Mononuclear cell (primary cell): ENCODE measurements at regions not wholly inside any gene's neighbourhood (a gene's known extent, or its start where the extent isn't known, plus 50 kb on each side); places are given as distances from the start of the nearest gene placed in this dataset.

ENCODE experiments used
- H3K27me3 ChIP-seq: 2 replicates; pipeline ENCODE4 v1.6.0; 2011; ENCODE audit warnings: low read length, control low read depth; ENCODE audit not compliant: insufficient read depth
- H3K4me1 ChIP-seq: 2 replicates; pipeline ENCODE4 v1.5.1; 2011; ENCODE audit warnings: mild to moderate bottlenecking, low read length, control low read depth; ENCODE audit not compliant: insufficient read depth
- H3K4me3 ChIP-seq: 2 replicates; pipeline ENCODE4 v1.5.1; 2011; ENCODE audit warnings: mild to moderate bottlenecking, low read length, moderate library complexity
- H3K9me3 ChIP-seq: 2 replicates; pipeline ENCODE4 v1.5.1; 2011; ENCODE audit warnings: low read depth, mild to moderate bottlenecking, control low read depth, low read length

GRCh38 chr11:112485280-112485679 lies 224.6 kb upstream of the PLET1 start:
- no peaks in the 10 kb centered on the region for H3K27me3 ChIP-seq
- peaks cover 4% of the 10 kb centered on the region for H3K4me1 ChIP-seq
- H3K4me3 ChIP-seq = no peak overlapping the region
- H3K9me3 ChIP-seq = no peaks in the 10 kb centered on the region

- H3K9me3 ChIP-seq = no peaks in the 10 kb centered on the region
- H3K4me3 ChIP-seq = no peak overlapping the region
- no peaks in the 10 kb centered on the region for H3K4me1 ChIP-seq
- no peaks in the 10 kb centered on the region for H3K27me3 ChIP-seq
Measured at GRCh38 chr11:112497826-112498225, 237.2 kb upstream of the PLET1 start.

GRCh38 chr11:112498701-112499100 lies 238.0 kb upstream of the PLET1 start:
- Histone ChIP-seq H3K4me1 (no peaks in the 10 kb centered on the region), H3K9me3 (no peaks in the 10 kb centered on the region), H3K27me3 (no peaks in the 10 kb centered on the region), H3K4me3 (no peak overlapping the region)

GRCh38 chr11:112499153-112499880 lies 238.7 kb upstream of the PLET1 start:
- Histone ChIP-seq H3K9me3 (no peaks in the 10 kb centered on the region), H3K4me1 (no peaks in the 10 kb centered on the region), H3K27me3 (no peaks in the 10 kb centered on the region), H3K4me3 (no peak overlapping the region)

- H3K4me1 ChIP-seq = no peaks in the 10 kb centered on the region
- no peaks in the 10 kb centered on the region for H3K27me3 ChIP-seq
- H3K4me3 ChIP-seq = no peak overlapping the region
- H3K9me3 ChIP-seq = no peaks in the 10 kb centered on the region
Measured at GRCh38 chr11:112499881-112500204, 239.2 kb upstream of the PLET1 start.

GRCh38 chr11:112503410-112503809 lies 242.8 kb upstream of the PLET1 start:
- Histone ChIP-seq H3K27me3 (no peaks in the 10 kb centered on the region), H3K9me3 (no peaks in the 10 kb centered on the region), H3K4me1 (no peaks in the 10 kb centered on the region), H3K4me3 (no peak overlapping the region)

- H3K9me3 ChIP-seq = no peaks in the 10 kb centered on the region
- no peaks in the 10 kb centered on the region for H3K4me1 ChIP-seq
- no peak overlapping the region for H3K4me3 ChIP-seq
- H3K27me3 ChIP-seq = no peaks in the 10 kb centered on the region
Measured at GRCh38 chr11:112504056-112504455, 243.4 kb upstream of the PLET1 start.

GRCh38 chr11:112506852-112507251 lies 246.2 kb upstream of the PLET1 start:
- Histone ChIP-seq H3K9me3 (no peaks in the 10 kb centered on the region), H3K27me3 (no peaks in the 10 kb centered on the region), H3K4me1 (no peaks in the 10 kb centered on the region), H3K4me3 (no peak overlapping the region)

GRCh38 chr11:112507281-112507680 lies 246.6 kb upstream of the PLET1 start:
- Histone ChIP-seq H3K4me3 (no peak overlapping the region), H3K27me3 (no peaks in the 10 kb centered on the region), H3K9me3 (no peaks in the 10 kb centered on the region), H3K4me1 (no peaks in the 10 kb centered on the region)

GRCh38 chr11:112508750-112509149 lies 248.1 kb upstream of the PLET1 start:
- H3K27me3 ChIP-seq = no peaks in the 10 kb centered on the region
- no peaks in the 10 kb centered on the region for H3K9me3 ChIP-seq
- H3K4me3 ChIP-seq = no peak overlapping the region
- H3K4me1 ChIP-seq = no peaks in the 10 kb centered on the region

GRCh38 chr11:112509300-112509699 lies 248.6 kb upstream of the PLET1 start:
- H3K4me1 ChIP-seq = peaks cover 3% of the 10 kb centered on the region
- no peaks in the 10 kb centered on the region for H3K9me3 ChIP-seq
- no peaks in the 10 kb centered on the region for H3K27me3 ChIP-seq
- no peak overlapping the region for H3K4me3 ChIP-seq

GRCh38 chr11:112511271-112511670 lies 250.6 kb upstream of the PLET1 start:
- Histone ChIP-seq H3K9me3 (no peaks in the 10 kb centered on the region), H3K4me3 (no peak overlapping the region), H3K4me1 (peaks cover 3% of the 10 kb centered on the region), H3K27me3 (no peaks in the 10 kb centered on the region)

- H3K4me3 ChIP-seq = no peak overlapping the region
- no peaks in the 10 kb centered on the region for H3K9me3 ChIP-seq
- peaks cover 3% of the 10 kb centered on the region for H3K4me1 ChIP-seq
Measured at GRCh38 chr11:112511911-112512310, 251.3 kb upstream of the PLET1 start.

GRCh38 chr11:112513417-112513816 lies 252.8 kb upstream of the PLET1 start:
- no peaks in the 10 kb centered on the region for H3K9me3 ChIP-seq
- no peaks in the 10 kb centered on the region for H3K27me3 ChIP-seq
- H3K4me3 ChIP-seq = no peak overlapping the region
- H3K4me1 ChIP-seq = peaks cover 3% of the 10 kb centered on the region

More at GRCh38 chr11:112511911-112512310, 251.3 kb upstream of the PLET1 start:
- no peaks in the 10 kb centered on the region for H3K27me3 ChIP-seq

- H3K4me1 ChIP-seq = peaks cover 3% of the 10 kb centered on the region
- H3K9me3 ChIP-seq = no peaks in the 10 kb centered on the region
- H3K4me3 ChIP-seq = no peak overlapping the region
- no peaks in the 10 kb centered on the region for H3K27me3 ChIP-seq
Measured at GRCh38 chr11:112514011-112514740, 253.5 kb upstream of the PLET1 start.

GRCh38 chr11:112516261-112516660 lies 255.6 kb upstream of the PLET1 start:
- H3K9me3 ChIP-seq = no peaks in the 10 kb centered on the region
- no peaks in the 10 kb centered on the region for H3K27me3 ChIP-seq
- H3K4me1 ChIP-seq = peaks cover 3% of the 10 kb centered on the region
- no peak overlapping the region for H3K4me3 ChIP-seq
